SHP77 treated with DMSO at 0.1 percent for 48 hours (cell line): ENCODE measurements at regions not wholly inside any gene's neighbourhood (a gene's known extent, or its start where the extent isn't known, plus 50 kb on each side); places are given as distances from the start of the nearest gene placed in this dataset.

Source experiments
- DNase-seq: peaks from one replicate; lab custom pipeline; 2025; lab: John Stamatoyannopoulos, UW

DNA sequence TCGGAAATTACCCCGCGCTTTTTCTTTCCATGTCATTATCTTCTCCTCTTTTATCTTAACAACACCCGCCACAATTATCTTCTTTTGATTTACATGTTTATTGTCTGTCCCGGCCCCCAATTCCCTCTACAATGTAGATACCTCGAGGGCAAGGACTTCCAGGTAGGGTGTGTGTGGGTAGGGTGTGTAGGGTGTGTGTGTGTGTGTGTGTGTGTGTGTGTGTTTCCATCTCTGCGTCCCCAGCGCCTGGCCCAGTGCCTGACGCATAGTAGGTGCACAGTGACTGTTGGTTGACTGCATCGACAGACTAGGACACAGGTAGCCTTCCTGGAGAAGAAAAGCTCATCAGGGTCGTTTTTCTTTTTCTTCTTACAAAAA, 103.1 kb downstream of the UCHL1 start:
- DNase-seq = no peak

DNA sequence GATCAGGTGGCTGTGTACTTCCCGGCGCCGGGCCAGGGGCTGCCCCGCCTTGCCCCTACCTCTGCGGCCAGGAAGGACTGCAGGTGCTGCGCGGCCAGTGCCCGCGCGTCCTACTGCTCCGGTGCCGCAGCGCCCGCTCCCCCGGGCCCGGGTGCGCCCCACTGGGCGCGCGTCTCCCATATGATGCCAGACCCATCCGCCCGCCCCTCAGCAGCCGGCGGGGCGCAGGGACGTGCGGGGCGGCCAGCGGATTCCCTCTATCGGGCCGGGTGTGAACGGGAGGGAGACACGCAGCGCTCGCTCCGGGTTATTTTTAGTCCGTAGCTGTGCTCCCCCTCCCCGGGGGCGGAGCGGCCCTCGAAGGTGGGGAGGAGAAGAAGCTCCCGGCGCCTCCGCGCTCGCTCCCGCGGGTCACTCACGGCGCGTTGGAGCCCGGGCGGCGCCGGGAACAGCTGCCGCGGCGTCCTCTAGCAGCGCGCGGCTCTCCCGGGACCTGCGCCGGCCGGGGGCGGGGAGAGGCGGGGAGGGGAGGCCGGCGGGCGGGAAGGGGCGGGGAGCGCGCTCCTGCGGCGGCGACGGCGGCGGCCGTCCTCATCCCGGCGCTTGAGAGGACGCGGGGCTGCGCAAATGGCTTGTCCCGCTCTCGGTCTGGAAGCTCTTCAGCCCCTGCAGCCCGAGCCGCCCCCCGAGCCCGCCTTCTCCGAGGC, 103.6 kb downstream of the UCHL1 start:
- DNase-seq = no peak

DNA sequence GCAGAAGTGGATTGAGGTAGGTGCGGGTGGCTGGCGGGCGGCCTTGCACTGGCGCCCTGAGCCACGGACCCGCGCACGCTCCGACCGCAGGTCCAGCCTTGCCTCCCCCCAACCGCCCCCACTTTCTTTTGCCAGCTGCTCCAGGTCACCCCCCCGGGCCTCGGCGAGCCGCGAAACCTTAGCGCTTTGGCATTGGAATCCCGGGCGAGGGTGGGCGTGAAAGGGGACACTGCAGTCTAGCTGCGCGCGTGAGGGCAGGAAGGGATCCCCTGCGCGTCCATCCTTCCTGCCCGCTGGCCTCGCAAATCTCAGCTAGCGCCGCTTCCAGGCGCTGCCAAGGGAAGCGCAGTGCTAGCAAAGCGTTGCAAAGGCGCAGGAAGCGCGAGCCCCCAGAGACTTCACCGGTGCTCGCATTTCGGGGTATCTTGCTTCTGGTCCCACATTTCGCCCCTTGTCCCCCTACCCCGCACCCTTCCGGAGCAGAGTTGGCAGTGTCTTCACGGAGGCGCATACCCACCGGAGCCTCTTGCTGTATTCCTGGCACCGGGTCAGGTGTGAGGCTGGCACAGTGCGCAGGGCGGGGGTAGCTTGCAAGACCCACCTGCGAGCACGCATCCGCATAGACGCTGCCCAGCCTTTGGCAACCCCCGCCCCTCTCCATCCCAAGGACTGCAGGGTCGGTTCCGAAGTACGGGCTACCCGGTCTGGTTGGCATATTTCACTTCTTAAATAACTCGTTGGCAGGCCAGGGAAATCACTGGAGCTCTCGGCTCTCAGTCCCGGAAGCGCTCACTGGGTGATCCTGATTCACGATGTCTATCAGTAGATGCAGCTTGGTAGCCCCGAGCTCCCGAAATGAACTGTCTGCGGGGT, 104.4 kb downstream of the UCHL1 start:
- no peak for DNase-seq

DNA sequence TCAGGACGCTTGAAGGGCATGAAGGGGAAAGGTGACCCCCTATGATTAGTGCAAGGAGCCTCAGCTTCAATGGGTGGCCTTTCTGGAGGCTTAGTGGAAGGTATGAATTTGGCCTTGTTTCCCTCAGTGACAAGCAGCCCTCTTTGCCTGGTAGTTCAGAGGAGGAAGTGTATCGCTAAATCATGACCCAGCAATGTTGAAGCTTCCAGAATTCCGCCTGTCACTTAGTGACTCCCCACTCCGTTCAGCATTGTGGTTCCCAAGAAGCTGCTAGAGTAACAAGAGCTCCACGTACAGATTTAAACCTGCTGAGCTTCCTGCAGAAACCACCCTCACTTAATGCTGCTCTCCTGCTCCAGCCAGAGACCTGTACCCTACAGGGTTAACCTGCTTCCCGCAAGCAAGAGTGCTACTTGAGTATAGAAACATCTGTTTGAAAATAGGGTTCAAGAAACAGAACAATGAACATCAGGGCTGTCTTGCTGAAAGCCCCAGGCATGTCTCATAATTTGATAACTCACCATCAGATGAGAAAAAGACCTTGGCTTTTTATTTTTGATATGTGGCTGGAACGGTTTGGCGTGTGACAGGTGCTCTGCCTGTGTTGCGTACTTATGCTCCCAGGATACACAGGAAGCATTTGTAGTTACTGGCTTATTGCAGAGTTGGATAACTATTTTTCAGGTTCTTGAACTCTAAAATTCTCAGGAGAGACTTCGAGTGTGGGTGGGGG, 105.2 kb downstream of the UCHL1 start:
- DNase-seq = no peak

DNA sequence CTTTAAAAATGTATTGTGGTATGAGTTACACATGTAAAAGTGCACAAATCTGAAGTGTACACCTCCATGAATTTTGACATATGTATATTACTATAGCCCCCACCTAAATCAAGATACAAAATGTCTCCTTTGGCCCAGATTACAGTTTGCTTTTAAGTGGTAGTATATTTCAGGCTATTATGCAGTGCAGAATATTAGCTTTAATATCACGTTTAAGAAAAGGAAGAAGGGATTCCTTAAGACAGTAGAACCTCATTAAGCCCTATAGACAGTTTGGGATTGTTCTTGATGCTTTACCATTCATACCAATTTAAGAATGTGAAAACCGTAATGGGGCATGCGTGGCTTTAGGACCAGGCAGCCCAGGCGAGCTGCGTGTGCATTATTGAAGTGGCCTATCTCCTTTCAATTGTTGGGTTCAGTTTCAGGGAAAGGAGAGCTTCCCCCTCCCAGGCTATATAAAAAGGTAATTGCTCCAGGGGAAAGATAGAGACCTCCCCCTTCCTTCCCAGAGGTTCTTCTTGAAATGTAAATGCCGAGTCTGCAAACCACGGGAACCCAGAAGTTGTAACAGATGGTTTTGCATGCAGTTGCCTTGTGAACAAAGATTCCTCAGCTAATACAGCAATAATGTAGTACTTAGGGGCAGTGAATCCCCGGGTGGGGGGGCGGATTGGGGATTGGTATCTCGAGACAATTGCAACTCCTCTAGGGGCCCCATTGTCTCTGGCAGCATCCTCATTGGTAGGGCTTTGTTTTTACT, 106.1 kb downstream of the UCHL1 start:
- no peak for DNase-seq

DNA sequence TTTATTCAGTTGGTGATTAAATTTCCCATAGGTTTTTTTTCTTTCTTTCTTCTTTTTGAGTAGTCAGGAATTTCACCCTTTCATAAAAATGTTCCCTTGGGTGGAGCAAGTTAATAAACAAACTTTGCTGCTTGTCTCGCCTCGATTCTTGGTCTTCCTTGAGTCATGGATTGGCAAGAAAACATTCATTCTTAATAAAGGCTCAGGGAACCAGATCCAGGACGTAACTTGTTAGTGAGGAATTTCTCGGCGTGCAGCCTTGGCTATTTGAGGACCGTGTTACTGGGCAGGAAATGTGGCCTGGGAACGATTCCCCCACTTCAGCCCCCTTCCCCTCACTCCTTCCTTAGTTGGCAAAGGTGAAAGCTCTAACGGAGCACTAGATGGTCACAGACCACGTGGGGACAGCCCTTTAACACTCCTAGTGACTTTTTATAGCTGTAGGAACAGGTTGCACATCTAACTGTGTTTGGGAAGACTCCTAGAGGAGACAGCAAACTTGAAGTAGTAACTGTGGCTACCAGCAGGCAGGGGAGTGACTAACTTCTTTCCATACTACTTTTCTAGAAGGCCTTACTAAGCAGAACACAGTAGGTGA, 106.8 kb downstream of the UCHL1 start:
- DNase-seq = no peak

DNA sequence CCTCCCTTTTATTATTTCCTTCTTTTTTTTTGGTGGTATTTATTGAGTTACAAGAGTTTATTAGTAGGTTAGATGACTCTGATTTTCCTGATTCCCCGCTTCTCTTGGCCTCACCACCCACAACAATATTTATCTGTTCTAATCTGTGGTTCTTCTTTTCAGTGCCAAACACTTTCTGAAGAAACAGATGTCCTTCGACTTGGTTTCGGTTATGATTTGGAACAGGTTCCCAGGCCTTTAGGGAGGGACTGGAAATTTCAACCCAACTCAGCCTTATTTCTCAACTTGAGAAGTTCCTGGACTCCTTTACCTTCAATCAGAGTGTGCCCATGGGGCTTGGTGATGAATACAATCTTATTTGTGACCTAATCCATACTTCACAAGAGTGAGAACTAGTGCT, 108.1 kb downstream of the UCHL1 start:
- DNase-seq = no peak

DNA sequence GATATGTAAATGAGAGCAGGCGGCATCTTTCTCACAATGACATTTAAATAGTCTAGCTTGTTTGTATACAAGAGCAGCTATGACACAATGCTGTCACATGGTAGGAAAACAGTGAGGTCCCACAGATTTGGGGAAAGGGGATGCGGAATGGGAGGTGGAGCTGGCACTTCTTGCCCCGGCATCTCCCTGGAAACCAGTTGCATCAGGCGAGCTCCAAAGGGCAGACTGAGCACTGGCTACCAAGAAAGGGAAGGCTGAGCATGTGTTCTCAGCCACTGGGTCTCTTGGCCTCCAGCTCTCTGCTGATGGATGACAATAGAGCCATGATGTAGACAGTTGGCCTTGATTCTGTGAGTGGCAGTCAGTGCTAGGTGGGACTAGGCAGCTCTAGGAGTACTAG, 109.0 kb downstream of the UCHL1 start:
- no peak for DNase-seq

DNA sequence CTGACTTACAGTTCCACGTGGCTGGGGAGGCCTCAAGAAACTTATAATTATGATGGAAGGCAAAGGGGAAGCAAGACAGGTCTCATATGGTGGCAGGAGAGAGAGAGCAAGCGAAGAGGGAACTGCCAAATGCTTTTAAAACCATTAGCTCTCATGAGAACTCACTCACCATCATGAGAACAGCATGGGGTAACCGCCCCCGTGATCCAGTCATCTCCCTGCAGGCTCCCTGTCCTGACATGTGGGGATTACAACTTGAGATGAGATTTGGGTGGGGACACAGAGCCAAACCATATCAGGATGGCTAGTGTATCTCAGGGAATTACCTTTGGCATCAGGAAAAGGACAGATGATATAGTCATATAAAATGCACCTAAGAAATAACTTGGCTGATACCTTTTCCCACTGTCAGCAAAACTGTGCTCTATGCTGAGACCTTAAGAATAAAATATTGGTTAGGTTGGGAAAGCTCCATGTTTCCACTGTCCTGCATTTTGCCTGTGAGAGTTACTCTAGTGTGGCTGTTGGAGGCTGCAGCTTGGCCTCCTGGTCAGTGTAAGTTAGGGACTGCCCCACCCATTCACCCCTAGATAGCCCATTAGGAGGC, 110.3 kb downstream of the UCHL1 start:
- DNase-seq = no peak

DNA sequence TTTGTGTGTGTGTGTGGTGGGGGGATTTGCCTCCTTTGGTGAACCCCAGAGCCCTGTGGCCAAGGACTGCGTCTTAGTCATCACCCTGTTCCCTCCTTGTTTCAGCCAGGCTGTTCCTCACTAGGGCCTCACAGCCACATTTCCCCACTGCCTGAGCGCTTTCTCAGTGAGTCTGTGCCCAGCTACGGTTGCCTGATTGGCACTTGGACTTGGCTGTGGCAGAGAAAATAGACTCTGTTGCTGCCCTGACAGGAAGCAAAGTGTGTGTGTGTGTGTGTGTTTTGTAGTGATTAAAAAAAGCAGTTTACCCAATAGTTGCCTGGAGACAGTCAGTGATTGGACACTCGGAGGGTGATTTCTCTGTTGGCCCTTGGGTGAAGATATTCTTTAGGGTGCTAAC, 113.0 kb downstream of the UCHL1 start:
- no peak for DNase-seq

DNA sequence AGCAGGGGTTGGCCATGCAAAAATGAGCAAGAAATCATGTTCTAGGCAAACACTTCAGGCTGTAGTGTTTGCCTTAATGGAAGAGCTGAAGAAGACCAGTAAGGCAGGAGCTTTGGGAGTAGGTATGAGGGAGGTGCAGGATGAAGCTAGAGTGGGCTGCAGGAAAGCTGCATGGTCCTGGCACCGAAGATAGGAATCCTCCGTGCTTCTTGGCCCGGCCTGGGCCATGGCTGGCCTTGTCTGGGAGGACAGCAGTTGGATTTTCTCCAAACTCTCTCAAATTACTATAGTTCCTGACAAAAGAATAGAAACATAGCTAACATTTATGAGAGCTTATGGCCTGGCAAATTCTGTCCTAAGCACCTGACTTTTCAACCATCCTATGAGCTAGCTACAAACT, 116.5 kb downstream of the UCHL1 start:
- DNase-seq = no peak

DNA sequence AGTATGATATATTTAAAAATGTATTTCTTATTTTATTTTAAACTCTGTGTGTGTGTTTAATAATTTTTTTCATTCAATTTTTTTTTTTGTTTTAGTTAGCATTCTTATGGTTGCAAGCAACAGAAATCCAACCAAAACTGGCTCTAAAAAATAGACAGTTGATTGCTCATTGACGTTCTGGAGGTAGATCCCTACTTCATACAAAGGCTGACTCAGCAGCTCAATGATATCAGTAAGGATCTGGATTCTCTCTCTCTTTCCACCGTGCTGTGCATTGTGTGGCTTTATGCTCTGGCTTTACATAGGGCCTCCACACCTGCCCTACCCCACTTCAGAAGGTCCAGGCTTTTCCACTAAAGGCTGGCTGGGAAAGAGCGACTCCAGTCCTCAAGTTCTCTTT, 117.8 kb downstream of the UCHL1 start:
- DNase-seq = no peak

DNA sequence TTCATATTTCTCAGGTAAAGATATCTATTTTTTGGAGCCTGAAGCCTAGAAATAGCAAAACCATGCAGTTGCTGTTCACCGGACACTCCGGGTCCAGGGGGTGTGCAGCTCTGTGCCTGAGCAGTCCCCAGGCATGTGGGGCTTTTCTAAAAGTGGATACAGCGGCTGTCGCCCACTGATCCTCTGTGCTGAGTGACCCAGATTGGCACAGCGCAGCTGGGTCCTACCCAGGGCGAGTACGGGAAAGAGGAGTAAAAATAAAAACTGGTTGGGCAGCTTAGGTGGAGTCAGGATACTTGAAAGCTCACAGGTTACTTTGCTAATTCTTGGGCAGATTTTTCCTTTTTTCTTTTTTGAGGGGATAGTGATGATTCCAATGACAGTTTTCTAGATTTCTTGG, 118.8 kb downstream of the UCHL1 start:
- DNase-seq = no peak

DNA sequence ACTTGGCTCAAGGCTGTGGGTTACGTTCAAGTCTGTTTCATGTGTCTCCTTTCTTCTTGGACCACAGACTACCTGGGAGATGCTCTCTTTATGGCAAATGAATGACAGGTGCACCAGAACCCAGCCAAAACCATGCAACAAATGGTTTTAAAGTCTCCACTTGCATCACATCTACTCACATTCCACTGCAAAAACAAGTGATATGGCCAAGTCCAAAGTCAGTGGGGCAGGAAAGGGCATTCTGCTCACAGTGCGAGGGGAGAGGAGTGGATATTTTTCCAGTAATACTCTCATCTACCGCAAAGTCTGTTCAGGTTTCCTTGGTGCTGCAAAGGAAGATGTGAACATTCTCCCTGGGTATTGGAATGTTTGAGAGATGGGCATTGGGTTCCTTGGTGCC, 120.5 kb downstream of the UCHL1 start:
- no peak for DNase-seq

DNA sequence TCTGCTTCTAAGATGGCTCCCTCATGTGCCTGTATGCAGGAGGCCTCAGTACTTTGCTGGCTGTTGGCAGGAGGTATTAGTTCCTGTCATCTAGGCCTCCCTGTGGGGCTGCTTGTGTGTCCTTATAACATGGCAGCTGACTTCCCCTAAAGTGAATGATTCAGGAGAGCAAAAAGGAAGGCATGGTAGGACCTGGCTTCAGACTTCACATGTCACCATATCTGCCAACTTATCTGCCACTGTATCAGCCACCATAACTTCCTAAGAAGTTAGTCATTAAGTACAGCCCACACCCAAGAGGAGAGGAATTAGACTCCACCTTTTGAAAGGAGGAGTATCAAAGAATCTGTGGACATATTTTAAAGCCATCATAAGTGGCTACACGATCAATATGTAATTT, 122.5 kb downstream of the UCHL1 start:
- DNase-seq = no peak

DNA sequence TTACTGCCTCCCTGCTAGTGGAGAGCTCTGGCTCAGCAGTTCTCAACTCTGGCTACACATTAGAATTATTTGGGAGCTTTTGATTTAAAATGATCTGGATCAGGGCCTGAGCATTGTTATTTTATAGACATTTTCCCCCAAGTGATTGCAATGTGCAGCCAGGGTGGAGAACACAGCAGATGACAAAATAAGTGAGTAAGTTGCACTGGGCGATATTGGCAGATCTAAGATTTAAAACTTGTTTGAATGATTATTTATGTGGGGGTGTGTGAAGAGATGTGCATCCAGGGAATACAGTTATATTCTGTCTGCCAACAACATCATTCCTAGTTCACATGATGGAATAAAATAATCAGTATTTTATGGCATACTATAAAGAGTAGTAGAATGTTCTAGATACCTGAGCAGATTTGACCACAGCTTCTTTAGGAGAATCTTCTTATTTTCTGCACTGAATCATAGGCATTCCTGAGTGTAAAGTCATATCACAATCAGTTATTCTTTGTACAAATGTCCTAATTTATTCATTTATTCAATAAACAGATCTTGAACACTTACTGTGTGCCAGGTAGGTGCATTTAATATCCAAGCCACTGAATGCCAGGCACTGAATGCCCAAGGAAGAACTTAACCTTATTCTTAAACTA, 123.9 kb downstream of the UCHL1 start:
- DNase-seq = no peak

DNA sequence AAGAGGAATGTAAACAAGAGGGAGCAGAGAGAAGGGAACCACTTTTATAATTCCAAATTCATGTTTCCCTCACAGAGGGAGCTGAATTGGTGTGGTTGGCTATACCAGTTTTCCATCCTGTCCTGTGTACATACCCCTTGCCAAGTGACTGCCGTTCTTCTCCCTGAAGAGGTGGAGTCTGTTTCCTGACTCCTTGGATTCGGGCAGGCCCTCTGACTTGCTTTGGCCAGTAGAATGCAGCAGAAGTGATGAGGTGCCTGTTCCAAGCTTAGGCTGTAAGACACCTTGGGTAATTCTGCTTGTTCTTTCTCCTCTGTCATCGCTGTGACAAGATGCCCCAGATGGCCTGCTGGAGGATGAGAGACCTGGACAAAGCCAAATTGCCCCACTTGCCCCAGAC, 124.7 kb downstream of the UCHL1 start:
- no peak for DNase-seq

DNA sequence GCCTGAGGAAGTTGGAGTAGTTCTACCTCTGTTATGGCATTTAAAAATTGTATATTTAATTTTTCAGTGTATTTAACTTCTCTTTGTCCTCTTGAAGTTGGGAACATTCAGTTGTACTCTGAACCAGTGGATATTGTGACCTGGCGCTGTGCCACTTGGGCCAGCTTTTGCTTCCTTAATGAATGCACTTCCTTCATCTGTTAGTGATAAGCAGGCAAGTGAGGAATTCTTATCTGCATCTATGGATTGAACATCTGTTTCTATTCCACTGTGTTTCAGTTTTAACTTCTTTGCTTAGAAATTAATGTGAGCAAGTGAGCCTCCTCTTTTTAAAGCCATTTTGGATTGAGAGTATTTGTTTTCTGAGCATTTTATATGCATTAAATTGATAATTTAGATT, 128.3 kb downstream of the UCHL1 start:
- DNase-seq = no peak

DNA sequence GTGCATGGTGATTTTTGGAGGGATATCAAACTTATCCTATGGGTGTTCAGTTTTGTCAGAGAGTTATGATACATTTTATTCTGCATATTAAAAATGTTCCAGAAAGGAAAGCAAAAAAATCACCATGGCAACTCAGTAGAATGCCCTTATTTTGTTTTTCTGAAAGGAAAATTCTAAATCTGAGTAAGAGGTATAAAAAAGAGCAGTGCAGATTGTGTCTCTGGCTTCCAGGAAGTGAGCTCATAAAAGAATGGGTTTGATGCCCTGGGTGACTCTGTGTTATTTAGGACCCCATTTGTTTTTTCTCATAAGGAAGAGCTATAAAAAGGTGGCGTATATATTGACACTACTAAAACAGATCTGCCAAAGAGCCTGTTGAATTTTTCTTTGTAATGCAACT, 128.8 kb downstream of the UCHL1 start:
- DNase-seq = no peak

DNA sequence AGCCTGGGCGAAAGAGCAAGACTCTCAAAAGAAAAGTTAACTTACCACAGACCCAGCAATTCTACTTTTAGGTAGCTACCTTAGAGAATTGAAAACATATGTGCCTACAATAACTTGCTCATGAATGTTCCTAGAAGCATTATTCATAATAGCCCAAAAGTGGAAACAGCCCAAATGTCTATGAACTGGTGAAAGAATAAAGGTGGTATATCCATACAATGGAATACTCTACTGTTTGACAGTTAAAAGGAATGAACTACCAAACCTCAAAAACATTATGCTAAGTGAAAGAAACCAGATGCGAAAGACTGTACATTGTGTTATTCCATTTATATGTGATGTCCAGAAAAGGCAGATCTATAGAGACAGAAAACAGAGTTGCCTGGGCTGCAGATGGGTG, 131.4 kb downstream of the UCHL1 start:
- DNase-seq = no peak

DNA sequence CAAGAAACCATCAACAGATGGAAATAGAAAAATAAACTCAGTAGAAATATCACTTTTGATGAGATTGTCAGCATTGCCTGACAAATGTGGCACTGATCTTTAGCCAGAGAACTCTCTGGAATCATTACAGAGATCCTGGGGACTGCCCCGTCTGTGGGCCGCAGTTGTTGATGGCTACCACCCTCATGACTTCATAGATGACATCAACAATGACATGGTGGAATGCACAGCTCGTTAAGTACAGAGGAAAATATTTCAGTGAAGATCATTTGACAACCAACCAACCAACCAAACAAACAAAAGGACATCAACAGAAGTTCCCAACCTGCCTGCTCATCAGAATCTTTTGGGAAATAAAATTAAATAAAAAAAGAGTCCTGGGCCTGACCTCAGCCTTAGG, 132.6 kb downstream of the UCHL1 start:
- DNase-seq = no peak
